ENCODE measurements at regions not wholly inside any gene's neighbourhood (a gene's known extent, or its start where the extent isn't known, plus 50 kb on each side); places are given as distances from the start of the nearest gene placed in this dataset.
A peak's percentile ranks its signal among the peaks of the same experiment; 100 is the strongest.

- H3K4me3 ChIP-seq (ENCODE audit: low read length), result no peak overlapping the region
- DNase-seq (ENCODE audit: low read depth), result no peak
- no peak for TF ChIP-seq CTCF (conservative IDR thresholded peaks at IDR 0.05; ENCODE audit: low read depth, low read length)
These were observed 96.3 kb upstream of the MAFB start for GRCh38 chr20:40785346-40785745.

GRCh38 chr20:40786336-40786735 is 97.3 kb upstream of the MAFB start:
- no peak overlapping the region for H3K4me3 ChIP-seq (ENCODE audit: low read length)
- no peak for DNase-seq (ENCODE audit: low read depth)
- TF ChIP-seq CTCF (conservative IDR thresholded peaks at IDR 0.05; ENCODE audit: low read depth, low read length), result no peak

- DNase-seq (ENCODE audit: low read depth), result no peak
- H3K4me3 ChIP-seq (ENCODE audit: low read length), result no peak overlapping the region
- TF ChIP-seq CTCF (conservative IDR thresholded peaks at IDR 0.05; ENCODE audit: low read depth, low read length), result no peak
These were observed 98.9 kb upstream of the MAFB start for GRCh38 chr20:40787941-40788340.

GRCh38 chr20:40797425-40797824 is 108.4 kb upstream of the MAFB start:
- DNase-seq (ENCODE audit: low read depth), result no peak
- peak; percentile 64 for TF ChIP-seq CTCF (conservative IDR thresholded peaks at IDR 0.05; ENCODE audit: low read depth, low read length)
- no peak overlapping the region for H3K4me3 ChIP-seq (ENCODE audit: low read length)

GRCh38 chr20:40798066-40798465 is 109.0 kb upstream of the MAFB start:
- H3K4me3 ChIP-seq (ENCODE audit: low read length), result no peak overlapping the region
- no peak for DNase-seq (ENCODE audit: low read depth)
- no peak for TF ChIP-seq CTCF (conservative IDR thresholded peaks at IDR 0.05; ENCODE audit: low read depth, low read length)

- no peak overlapping the region for H3K4me3 ChIP-seq (ENCODE audit: low read length)
- no peak for DNase-seq (ENCODE audit: low read depth)
- TF ChIP-seq CTCF (conservative IDR thresholded peaks at IDR 0.05; ENCODE audit: low read depth, low read length), result no peak
These were observed 113.8 kb upstream of the MAFB start for GRCh38 chr20:40802886-40803285.

GRCh38 chr20:40803381-40803780 is 114.3 kb upstream of the MAFB start:
- no peak for DNase-seq (ENCODE audit: low read depth)
- no peak overlapping the region for H3K4me3 ChIP-seq (ENCODE audit: low read length)
- no peak for TF ChIP-seq CTCF (conservative IDR thresholded peaks at IDR 0.05; ENCODE audit: low read depth, low read length)
